ENCODE measurements at regions not wholly inside any gene's neighbourhood (a gene's known extent, or its start where the extent isn't known, plus 50 kb on each side); places are given as distances from the start of the nearest gene placed in this dataset.

- TF ChIP-seq, protein P1, sequence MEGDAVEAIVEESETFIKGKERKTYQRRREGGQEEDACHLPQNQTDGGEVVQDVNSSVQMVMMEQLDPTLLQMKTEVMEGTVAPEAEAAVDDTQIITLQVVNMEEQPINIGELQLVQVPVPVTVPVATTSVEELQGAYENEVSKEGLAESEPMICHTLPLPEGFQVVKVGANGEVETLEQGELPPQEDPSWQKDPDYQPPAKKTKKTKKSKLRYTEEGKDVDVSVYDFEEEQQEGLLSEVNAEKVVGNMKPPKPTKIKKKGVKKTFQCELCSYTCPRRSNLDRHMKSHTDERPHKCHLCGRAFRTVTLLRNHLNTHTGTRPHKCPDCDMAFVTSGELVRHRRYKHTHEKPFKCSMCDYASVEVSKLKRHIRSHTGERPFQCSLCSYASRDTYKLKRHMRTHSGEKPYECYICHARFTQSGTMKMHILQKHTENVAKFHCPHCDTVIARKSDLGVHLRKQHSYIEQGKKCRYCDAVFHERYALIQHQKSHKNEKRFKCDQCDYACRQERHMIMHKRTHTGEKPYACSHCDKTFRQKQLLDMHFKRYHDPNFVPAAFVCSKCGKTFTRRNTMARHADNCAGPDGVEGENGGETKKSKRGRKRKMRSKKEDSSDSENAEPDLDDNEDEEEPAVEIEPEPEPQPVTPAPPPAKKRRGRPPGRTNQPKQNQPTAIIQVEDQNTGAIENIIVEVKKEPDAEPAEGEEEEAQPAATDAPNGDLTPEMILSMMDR (IDR thresholded peaks at IDR 0.05), result no peak
- no peak for TF ChIP-seq POLR2A (IDR thresholded peaks at IDR 0.05)
- H3K27ac ChIP-seq, result no peak overlapping the region
- H3K4me3 ChIP-seq, result no peak overlapping the region
- 78 to 82% methylated on average over 10 of the region's 10 CpGs for WGBS, 2 donors
- no peaks in the 10 kb centered on the region for H3K36me3 ChIP-seq (ENCODE audit: low read depth, missing control alignments)
- H3K27me3 ChIP-seq, result no peaks in the 10 kb centered on the region
- DNase-seq, result no peak
- no peaks in the 10 kb centered on the region for H3K4me1 ChIP-seq
- intact Hi-C loops (cut with DNase I; ENCODE audit: low total_unique reads), result no loop called here
- no peaks in the 10 kb centered on the region for H3K9me3 ChIP-seq
These were observed 580.2 kb downstream of the KCNJ18 start for GRCh38 chr17:22272363-22273146.

DNA sequence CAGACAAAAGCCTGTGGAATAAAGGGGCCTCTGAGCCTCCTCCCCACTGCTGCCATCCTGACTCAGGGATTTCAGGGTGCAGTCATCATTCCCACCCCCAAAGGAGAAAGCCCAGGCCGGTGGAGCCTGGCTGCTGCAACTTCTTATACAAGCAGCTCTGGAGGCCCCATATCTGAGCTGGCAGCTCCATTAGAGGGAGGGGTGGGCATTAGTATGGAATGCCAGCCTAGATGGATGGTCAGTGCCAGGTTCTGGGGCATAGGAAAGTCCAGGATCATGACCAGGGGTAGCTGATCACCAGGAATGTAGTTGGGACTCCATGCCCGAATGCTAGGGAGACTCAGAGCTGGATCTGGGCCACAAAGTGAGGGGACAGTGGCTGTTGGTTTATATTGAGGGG, 581.0 kb downstream of the KCNJ18 start:
- intact Hi-C loops (cut with DNase I; ENCODE audit: low total_unique reads), result no loop called here
- Histone ChIP-seq H3K36me3 (ENCODE audit: low read depth, missing control alignments) (no peaks in the 10 kb centered on the region), H3K27ac (no peak overlapping the region), H3K4me3 (no peak overlapping the region), H3K4me1 (no peaks in the 10 kb centered on the region), H3K9me3 (no peaks in the 10 kb centered on the region), H3K27me3 (no peaks in the 10 kb centered on the region)
- DNase-seq, result no peak
- TF ChIP-seq POLR2A (IDR thresholded peaks at IDR 0.05), result no peak
- TF ChIP-seq, protein P1 (IDR thresholded peaks at IDR 0.05), result no peak
- WGBS, 2 donors, result 83 to 85% methylated on average over 2 of the region's 2 CpGs

- Histone ChIP-seq H3K9me3 (no peaks in the 10 kb centered on the region), H3K27ac (no peak overlapping the region), H3K4me1 (no peaks in the 10 kb centered on the region), H3K4me3 (no peak overlapping the region), H3K27me3 (no peaks in the 10 kb centered on the region), H3K36me3 (ENCODE audit: low read depth, missing control alignments) (no peaks in the 10 kb centered on the region)
- TF ChIP-seq, protein P1 (IDR thresholded peaks at IDR 0.05), result no peak
- TF ChIP-seq POLR2A (IDR thresholded peaks at IDR 0.05), result no peak
- DNase-seq, result no peak
- 55 to 56% methylated on average over 1 to 3 of the region's 3 CpGs for WGBS, 2 donors
- intact Hi-C loops (cut with DNase I; ENCODE audit: low total_unique reads), result no loop called here
These were observed 585.3 kb downstream of the KCNJ18 start for GRCh38 chr17:22277595-22277994.

DNA sequence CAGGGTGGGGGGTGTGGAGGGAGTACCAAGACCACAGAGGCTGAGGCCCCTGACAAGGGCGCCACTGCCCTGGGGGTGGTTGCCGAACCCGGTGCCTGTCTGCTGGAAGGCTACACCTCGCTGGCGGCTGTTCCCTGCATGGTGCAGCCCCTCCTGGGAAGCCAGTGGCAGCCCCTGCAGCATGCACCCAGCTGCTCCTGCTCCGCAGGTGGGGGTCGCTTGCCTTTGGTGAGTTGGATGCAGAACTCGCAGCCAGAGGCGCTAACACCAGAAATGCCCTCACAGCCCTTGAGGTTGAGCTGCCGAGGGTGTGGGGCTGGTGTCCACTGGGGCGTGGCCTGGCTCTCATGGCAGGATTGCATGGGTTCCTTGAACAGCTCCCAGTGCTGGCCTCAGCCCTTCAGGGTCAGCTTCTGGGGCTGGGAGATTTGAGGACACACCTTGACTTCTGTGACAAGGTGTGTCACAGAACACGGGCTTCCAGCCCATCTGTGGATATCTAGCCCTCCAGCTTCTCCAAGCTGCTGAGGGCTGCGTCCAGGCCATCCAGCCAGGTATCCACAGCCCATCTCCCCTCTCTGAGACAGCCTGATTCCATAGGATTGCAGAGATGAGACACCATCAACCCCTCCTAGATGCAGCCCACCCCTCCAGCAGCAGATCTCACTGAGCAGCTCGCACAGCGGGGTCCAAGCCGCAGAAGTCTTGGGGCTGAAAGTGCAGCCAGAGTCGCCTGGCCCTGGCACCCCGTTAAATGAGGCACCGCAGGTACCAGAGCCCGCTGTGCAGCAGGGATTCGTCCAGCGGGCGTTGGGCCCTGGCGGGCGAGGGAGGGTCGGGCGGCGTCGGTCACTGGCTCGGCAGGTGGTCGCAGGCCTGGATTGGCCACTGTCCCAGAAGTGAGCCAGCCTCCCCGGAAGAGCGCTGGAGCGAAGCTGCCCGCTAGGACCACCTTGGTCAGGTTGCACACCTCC, 586.3 kb downstream of the KCNJ18 start:
- no peak for TF ChIP-seq POLR2A (IDR thresholded peaks at IDR 0.05)
- TF ChIP-seq, protein P1 (IDR thresholded peaks at IDR 0.05), result no peak
- Histone ChIP-seq H3K27ac (no peak overlapping the region), H3K9me3 (no peaks in the 10 kb centered on the region), H3K4me3 (no peak overlapping the region), H3K36me3 (ENCODE audit: low read depth, missing control alignments) (no peaks in the 10 kb centered on the region), H3K4me1 (no peaks in the 10 kb centered on the region), H3K27me3 (no peaks in the 10 kb centered on the region)
- intact Hi-C loops (cut with DNase I; ENCODE audit: low total_unique reads), result no loop called here
- no peak for DNase-seq
- WGBS, 2 donors, result 45 to 56% methylated on average over 5 to 35 of the region's 35 CpGs

All from testis (tissue), 2 donors.